Caki2 (cell line): ENCODE measurements at regions not wholly inside any gene's neighbourhood (a gene's known extent, or its start where the extent isn't known, plus 50 kb on each side); places are given as distances from the start of the nearest gene placed in this dataset.
"Not testable (repeated sequence)": the region's sequence is repeated elsewhere in the genome, so short reads cannot be mapped to it uniquely, and the experiment has no call there.

Experiments used
- DNase-seq: peaks from one replicate; pipeline ENCODE4 v3.0.0-alpha.2; 2015; ENCODE audit warnings: low read depth
- in situ Hi-C: cut with HindIII; loops from 2 replicates; pipeline ENCODE4 v1.10.0; 2016; ENCODE audit warnings: low sequenced_read_pairs, low pct_unique_long_range_greater_than_20kb, mixed read lengths

GRCh38 chr14:106401316-106401715 lies 874.9 kb downstream of the TMEM121 start:
- DNase-seq, in situ Hi-C loops: not testable (repeated sequence)

DNA sequence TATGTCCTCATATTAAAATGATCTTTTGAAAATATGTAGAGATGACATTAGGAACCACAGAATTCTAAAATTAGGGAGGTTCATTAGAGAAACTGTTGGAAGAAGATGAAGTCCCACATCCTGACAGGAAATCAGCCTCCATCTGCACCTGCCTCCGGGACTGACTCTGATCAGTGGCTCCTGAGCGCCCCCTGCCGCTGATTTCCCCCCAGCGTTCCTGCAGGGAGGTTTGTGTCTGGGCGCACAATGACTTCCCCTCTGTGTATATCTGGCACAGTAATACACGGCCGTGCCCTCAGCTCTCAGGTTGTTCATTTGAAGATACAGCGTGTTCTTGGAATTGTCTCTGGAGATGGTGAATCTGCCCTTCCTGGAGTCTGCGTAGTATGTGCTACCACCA lies 883.8 kb downstream of the TMEM121 start:
- in situ Hi-C loops, DNase-seq: not testable (repeated sequence)

DNA sequence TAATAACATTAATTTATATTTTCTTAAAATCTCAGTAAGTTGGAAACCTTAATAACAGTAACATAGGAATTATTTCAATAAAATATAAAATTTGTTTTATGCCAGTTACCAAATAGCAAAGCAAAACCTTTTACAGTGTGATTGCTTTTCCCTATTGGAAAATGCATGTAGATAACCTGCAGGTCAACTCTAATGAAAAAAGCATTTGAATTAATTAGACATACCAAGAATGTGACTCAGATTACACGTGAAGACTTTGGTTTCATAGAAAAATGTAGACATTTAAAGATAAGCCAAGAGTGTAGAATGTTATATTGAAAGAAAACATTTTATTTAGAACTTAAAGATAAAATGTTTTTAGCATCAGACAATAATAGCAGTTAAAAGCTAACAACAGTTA lies 888.1 kb downstream of the TMEM121 start:
- DNase-seq, result no peak
- in situ Hi-C loops, result no loop called here

DNA sequence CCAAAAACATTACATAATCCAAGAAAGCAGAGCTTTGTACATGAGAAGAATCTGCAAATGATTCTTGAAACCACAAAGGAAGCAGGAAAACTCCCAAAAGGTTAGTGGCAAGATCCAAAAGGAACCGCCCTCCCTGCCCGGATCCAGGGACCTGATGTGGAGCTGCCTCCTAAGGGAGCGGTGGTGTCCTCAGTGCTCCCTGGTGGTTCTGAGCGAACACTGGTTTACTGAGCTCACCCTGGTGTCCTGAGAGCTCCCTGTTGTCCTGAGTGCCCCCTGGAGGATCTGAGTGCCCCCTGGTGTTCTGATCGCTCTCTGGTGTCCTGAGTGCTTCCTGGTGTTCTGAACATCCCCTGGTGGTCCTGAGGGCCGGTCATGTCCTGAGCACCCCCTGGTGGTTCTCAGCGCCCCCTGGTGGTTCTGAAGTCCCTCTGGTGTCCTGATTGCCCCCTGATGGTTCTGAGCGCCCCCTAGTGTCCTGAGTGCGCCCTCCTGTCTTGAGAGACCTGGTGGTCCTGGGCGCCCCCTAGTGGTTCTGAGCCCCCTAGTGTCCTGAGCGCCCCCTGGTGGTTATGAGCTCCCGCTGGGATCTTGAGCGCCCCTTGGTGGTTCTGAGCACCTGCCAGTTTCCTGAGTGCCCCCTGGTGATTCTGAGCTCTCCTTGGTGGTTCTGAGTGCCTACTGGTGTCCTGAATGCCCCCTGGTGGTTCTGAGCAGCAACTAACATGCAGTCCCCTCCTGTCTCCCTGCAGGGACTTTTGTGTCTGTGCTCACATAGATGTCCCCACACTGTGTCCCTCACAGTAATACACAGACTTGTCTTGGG lies 891.1 kb downstream of the TMEM121 start:
- peak; percentile 25 for DNase-seq

DNA sequence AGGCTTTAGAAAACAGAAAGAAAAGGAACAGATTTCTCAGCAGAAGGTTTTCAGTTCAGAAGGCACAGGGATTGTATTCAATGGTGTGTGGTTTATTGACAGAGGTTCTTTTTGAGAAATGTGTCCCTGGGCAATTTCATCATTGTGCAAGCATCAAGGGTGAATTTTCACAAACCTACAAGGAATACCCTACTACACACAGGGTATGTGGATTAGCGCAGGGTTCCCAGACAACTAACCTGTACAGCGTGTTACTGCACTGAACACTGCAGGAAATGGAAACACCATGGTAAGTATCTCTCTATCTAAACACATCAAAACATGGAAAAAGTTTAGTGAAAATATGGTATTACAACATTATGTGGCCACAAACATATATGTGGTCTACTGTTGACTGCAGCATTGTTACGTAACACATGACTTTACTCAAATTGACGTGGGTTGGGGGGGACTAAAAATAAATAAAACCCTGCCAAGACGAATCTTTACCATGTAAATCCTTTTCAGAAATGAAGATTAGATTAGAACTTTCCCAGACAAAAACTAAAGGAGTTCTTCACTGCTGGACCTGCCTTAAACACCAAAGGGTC lies 893.1 kb downstream of the TMEM121 start:
- DNase-seq, result no peak
- in situ Hi-C loops, result no loop called here

More for the DNA sequence above, 891.1 kb downstream of the TMEM121 start:
- in situ Hi-C loops, result no loop called here

- DNase-seq, in situ Hi-C loops: not testable (repeated sequence)
Measured at GRCh38 chr14:106421431-106422033, 895.1 kb downstream of the TMEM121 start.

DNA sequence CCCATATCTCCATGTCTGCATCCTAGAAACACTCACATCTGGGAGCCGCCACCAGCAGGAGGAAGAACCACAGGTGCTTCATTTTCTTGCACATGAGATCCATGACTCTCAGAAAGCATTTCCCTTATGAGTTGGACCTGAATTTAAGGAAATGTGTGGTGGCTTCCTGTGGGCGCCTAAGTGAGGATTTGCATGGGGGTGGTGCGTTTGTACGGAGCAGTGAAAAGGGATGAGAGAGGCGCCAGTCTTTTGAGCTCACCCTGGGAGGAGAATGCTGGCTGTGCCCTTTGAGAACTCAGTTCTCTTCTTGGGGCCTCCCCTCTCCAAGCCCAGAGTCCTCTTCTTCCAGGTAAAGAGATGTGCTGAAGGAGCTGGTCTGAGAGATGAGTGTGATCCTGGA lies 895.7 kb downstream of the TMEM121 start:
- DNase-seq, result no peak
- in situ Hi-C loops, result no loop called here

- in situ Hi-C loops, DNase-seq: not testable (repeated sequence)
Measured at GRCh38 chr14:106425150-106425549, 898.8 kb downstream of the TMEM121 start.

DNA sequence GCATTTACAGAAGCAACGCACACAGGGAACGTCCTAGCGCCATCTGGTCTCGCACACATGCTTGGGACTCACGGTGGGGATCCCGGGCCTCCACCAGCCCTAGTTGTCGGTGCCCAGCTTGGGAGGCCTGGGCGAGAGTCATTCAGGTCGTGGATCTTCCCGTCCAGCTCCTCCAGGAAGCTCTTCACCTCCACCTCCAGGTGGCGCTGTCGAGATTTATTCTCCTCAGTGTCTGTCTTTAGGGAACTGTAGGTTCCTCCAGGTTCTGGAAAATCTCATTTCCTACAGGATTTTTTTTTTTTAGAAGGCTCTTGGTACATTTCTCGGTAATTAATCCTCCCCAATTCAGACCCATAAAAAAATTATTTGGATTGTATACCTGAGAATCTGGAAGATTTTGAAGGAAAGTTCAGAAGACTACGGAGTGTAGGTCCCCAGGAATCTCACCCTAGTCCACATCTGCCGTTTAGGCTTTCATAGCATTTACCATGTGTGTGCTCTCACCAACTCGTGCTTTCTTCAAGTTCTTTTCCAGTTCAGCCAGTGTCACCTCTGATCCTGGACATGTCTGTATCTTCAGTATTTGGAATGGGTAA lies 910.0 kb downstream of the TMEM121 start:
- in situ Hi-C loops, result no loop called here
- DNase-seq, result no peak

GRCh38 chr14:106442857-106443256 lies 916.5 kb downstream of the TMEM121 start:
- in situ Hi-C loops, result no loop called here
- no peak for DNase-seq

DNA sequence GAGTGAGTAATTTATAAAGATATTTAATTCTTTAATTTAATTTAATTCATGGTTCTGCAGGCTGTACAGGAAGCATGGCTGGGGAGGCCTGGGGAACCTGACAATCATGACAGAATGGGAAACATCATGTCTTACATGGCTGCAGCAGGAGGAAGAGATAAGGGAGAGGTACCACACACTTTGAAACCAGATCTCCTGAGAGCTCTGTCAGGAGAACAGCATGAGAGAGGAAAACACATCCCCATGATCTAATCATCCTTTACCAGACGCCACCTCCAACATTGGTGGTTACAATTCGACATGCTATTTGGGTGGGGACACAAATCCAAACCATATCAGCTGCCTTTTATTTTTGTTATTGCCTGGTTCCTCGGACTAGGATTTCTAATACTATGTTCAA lies 928.6 kb downstream of the TMEM121 start:
- no peak for DNase-seq
- in situ Hi-C loops, result no loop called here

GRCh38 chr14:106459971-106460730 lies 933.8 kb downstream of the TMEM121 start:
- no peak for DNase-seq
- in situ Hi-C loops, result no loop called here

GRCh38 chr14:106460916-106461315 lies 934.5 kb downstream of the TMEM121 start:
- DNase-seq, result no peak
- in situ Hi-C loops, result no loop called here

GRCh38 chr14:106466483-106466882 lies 940.1 kb downstream of the TMEM121 start:
- in situ Hi-C loops, DNase-seq: not testable (repeated sequence)

- in situ Hi-C loops, DNase-seq: not testable (repeated sequence)
Measured at GRCh38 chr14:106468869-106469268, 942.5 kb downstream of the TMEM121 start.

DNA sequence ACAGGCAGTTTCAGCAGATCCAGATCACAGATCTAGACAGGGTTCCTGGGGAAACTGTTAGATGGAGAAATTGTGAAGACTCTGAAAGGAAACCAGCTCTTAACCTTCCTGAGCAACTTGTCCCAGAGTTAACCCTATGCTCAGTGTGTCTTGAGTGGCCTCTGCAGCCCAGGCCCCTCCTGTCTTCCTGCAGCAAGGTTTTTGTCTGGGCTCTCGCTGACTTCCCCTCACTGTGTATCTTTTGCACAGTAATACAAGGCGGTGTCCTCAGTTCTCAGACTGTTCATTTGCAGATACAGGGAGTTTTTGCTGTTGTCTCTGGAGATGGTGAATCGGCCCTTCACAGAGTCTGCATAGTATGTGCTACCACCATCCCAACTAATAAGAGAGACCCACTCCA lies 943.6 kb downstream of the TMEM121 start:
- in situ Hi-C loops, result not testable (repeated sequence)

DNA sequence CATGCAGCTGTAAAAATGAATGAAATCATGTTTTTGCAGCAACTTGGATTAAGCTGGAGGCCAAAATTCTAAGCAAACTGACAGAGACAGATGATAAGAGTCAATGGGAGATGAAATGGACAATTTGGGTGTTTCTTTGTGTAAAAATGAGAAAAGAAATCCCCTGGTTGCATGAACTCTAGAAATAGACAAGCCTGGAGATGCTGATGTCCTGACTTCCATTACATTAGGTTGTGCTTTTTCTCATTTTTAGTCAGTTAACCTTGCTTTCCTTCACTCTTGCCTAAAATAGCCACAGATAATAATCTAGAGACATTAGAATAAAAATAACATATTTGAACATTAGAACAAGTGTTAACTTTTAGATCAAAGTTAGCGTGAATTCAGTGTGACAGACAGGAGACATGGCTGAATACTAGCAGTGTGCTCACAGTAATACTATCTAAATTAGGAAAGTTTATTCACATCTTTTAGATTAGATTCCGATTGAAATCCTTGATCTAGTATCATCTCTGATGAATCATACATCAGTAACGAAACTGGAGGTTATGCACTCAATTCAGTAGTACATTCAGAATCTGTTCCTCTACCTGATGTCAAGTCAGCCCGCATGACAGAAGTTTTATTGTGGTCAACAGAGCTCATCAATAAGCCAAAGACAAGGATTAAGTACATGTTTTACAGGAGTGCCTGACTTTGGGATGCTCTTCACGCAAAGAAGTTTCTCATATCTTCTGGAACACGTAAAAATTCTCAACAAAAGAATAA lies 948.1 kb downstream of the TMEM121 start:
- in situ Hi-C loops, DNase-seq: not testable (repeated sequence)

More for the DNA sequence above, 943.6 kb downstream of the TMEM121 start:
- not testable (repeated sequence) for DNase-seq
